ENCODE measurements at regions not wholly inside any gene's neighbourhood (a gene's known extent, or its start where the extent isn't known, plus 50 kb on each side); places are given as distances from the start of the nearest gene placed in this dataset.
"Not testable (repeated sequence)": the region's sequence is repeated elsewhere in the genome, so short reads cannot be mapped to it uniquely, and the experiment has no call there.

DNA sequence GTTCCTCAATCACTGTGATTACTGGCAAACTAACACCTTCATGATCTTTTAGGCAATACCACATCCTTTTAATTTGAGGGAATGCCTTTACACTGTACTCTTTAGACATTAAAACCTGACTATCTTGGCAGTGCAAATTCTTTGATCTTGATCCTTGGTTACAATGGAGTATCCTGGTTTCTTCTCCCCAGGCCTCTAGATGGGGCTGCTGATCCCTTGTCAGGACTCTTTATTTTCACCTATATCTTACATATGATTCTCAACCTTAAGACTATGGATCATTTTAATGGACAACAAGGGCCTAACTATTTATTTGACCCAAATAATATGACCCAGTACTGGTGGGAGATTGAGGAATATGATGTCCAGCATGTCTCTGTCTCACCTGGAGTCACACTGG lies 1005.5 kb upstream of the INTU start:
- DNase-seq, result peak; percentile 6
- Histone ChIP-seq H3K9me3 (no peaks in the 10 kb centered on the region), H3K4me3 (no peak overlapping the region)

DNA sequence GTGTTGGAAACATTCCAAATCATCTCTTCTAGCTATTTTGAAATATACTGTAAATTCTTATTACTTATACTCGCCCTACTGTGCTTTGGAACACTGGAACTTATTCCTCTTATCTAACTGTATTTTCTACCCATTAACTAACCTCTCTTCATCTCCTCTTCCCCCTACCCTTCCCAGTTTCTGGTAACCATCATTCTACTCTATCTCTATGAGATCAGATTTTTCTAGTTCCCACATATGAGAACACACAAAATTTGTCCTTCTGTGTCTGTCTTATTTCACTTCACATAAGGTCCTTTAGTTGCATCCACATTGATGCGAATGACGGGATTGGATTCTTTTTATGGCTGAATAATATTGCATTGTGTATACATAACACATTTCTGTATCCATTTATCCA lies 1003.8 kb upstream of the INTU start:
- H3K36me3 ChIP-seq, result no peaks in the 10 kb centered on the region
- H3K27me3 ChIP-seq, result no peaks in the 10 kb centered on the region
- H3K9me3 ChIP-seq, result no peaks in the 10 kb centered on the region
- no peak for DNase-seq
- H3K4me3 ChIP-seq, result no peak overlapping the region

More for the DNA sequence above, 1005.5 kb upstream of the INTU start:
- Histone ChIP-seq H3K36me3 (no peaks in the 10 kb centered on the region), H3K27me3 (no peaks in the 10 kb centered on the region)

DNA sequence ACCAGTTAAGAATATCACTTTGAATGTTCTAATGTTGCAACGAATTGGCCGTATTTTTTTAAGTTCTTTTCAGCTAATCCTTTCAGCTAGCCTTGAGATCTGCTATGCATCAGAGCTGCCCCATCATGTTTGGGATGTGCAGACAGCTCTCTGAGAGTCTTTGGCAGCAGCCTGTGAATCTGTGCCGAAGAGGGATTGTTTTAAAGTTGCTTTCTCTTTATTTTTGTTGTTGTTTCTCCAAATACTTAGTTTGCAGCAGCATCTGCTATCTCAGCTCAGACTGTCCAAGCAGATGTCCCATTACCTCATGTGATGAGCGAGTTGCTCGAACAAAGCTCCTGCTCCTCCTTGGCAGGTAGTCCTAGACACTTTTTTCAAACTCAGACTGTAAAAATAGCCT lies 1002.5 kb upstream of the INTU start:
- no peaks in the 10 kb centered on the region for H3K9me3 ChIP-seq
- no peaks in the 10 kb centered on the region for H3K27me3 ChIP-seq
- H3K4me3 ChIP-seq, result no peak overlapping the region
- no peak for DNase-seq
- no peaks in the 10 kb centered on the region for H3K36me3 ChIP-seq

DNA sequence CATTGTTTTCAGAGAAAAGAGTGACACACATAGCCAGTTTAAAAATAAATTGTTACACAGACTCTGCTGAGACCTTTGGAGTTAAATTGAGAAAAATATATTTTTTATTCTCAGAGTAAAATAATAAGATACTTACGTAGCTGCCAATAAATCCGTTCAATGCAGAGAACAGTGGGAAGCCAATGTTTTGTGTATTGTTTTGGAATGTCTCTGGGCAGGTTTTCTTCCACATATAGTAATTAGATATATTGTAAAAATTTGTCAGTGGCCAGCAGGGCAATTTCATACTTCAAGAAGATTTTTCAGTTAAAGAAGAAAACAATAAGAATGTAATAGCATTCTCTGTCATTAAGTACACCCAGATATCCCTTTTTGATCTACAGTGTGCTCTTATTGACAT lies 999.5 kb upstream of the INTU start:
- Histone ChIP-seq H3K4me3 (no peak overlapping the region), H3K9me3 (no peaks in the 10 kb centered on the region), H3K27me3 (no peaks in the 10 kb centered on the region), H3K36me3 (no peaks in the 10 kb centered on the region)
- no peak for DNase-seq

DNA sequence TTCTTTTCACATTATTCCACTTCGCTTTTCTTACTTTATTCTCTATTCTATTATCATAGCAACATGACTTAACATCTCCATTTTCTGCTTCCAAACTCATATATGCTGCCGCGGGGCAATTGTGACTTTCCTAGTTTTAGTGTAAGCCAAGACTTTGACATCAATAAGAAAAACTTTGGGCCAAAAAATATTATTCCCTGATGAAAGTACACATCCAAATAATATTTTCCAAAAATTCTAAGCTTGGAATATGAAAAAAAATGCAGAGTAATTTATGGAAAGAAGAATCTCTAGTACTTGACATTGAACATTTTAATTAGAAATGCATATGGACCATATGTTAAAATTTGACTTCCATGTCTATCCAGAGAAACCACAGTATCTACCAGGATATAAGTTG lies 995.1 kb upstream of the INTU start:
- no peak for DNase-seq
- Histone ChIP-seq H3K9me3 (no peaks in the 10 kb centered on the region), H3K4me3 (no peak overlapping the region), H3K36me3 (no peaks in the 10 kb centered on the region), H3K27me3 (no peaks in the 10 kb centered on the region)

DNA sequence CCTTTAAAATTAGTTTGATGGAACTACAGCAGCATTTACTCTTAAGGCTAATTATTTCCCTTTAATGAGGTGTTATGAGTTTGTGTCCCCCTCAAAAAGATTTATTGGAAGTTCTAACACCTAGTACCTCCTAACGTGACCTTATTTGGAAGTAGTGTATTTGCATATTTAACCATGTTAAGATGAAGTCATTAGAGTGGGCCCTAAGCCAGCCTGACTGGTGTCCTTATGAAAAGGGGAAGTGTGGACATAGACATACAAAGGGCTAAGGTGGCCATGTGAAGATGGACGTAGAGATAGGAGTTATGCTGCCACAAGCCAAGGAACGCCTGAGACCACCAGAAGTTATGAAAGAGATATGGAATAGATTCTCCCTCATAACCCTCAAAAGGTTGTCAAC lies 985.4 kb upstream of the INTU start:
- no peak overlapping the region for H3K4me3 ChIP-seq
- H3K36me3 ChIP-seq, result no peaks in the 10 kb centered on the region
- no peak for DNase-seq
- H3K27me3 ChIP-seq, result no peaks in the 10 kb centered on the region
- H3K9me3 ChIP-seq, result no peaks in the 10 kb centered on the region

DNA sequence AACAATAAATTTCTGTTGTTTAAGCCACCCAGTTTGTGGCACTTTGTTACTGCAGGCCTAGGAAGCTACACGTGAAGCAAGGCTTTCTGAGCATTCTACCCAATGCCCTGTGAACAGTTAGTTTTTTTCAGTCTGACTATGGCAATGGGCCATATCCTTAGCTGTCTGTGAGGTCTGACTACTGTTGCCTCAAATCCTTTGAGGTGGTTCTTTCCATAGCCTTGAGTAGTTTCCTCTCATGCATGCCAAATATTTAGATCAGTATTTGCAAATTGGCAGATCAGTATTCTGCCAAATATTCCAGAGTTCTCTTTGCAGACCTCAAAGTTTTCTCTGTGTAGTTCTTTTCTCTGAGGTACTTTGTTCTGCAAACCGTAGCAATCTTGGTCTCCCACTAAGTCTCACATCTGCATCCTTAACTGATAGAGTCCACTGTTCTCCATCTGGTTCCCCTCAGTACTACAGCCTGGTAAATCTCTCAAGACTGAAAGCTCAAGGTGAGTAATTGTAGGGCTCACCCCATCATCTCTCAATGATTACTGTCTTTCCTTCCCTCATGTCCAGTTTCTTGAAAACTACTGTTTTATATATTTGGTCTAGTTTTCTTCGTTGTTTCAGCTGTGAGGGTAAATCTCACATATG lies 984.9 kb upstream of the INTU start:
- Histone ChIP-seq H3K36me3 (no peaks in the 10 kb centered on the region), H3K4me3 (no peak overlapping the region), H3K9me3 (no peaks in the 10 kb centered on the region), H3K27me3 (no peaks in the 10 kb centered on the region)
- DNase-seq, result no peak

DNA sequence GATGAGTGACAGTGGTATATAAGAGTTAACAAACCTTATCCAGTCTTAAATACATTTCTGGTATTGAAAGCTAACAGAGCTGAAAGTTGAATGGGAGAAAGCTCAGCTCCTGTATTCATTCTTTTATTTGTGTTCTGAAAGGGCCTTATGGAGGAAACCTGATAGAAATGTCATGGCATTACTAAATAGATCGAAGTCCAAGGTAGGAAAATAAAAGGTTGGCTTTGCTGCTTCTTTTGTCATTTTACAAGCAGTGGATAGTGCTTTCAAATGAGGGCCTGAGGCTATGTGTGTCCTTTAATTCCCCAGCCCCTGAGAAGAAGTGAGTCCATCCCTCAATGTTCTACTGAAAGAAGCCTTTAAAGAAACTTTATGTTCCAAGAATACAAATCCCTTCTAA lies 974.3 kb upstream of the INTU start:
- DNase-seq, result no peak
- Histone ChIP-seq H3K4me3 (no peak overlapping the region), H3K9me3 (no peaks in the 10 kb centered on the region), H3K36me3 (no peaks in the 10 kb centered on the region), H3K27me3 (no peaks in the 10 kb centered on the region)

DNA sequence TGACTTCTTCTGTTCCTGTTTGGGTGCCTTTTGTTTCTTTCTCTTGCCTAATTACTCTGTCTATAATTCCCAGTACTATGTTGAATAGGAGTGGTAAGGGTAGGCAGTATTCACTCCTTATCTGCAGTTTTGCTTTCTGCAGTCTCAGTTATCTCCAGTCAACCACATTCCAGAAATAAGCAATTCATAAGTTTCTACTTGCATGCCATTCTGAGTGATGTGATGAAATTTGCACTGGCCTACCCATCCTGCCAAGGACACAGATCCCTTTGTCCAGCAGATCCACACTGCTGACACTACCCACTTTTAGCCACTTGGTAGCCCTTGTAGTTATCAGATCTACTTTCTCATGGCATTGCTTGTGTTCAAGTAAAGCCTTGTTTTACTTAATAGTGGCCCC lies 971.6 kb upstream of the INTU start:
- no peaks in the 10 kb centered on the region for H3K27me3 ChIP-seq
- no peaks in the 10 kb centered on the region for H3K36me3 ChIP-seq
- DNase-seq, result no peak
- H3K4me3 ChIP-seq, result no peak overlapping the region
- no peaks in the 10 kb centered on the region for H3K9me3 ChIP-seq

DNA sequence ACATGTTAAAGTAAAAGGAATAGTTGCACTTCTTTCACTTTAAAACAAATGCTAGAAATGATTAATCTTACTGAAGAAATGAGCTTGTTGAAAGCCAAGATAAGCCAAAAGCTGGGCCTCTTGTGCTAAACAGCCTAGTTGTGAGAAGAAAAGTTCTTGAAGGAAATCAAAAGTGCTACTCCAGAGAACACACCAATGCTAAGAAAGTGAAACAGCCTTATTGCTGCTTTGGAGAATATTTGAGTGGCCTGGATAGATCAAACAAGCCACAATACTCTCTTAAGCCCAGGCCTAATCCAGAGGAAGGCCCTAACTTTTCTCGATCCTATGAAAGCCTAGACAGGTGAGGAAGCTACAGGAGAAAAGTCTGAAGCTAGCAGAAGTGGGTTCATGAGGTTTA lies 967.9 kb upstream of the INTU start:
- H3K27me3 ChIP-seq, result no peaks in the 10 kb centered on the region
- no peaks in the 10 kb centered on the region for H3K36me3 ChIP-seq
- H3K4me3 ChIP-seq, result no peak overlapping the region
- no peak for DNase-seq
- H3K9me3 ChIP-seq, result no peaks in the 10 kb centered on the region

DNA sequence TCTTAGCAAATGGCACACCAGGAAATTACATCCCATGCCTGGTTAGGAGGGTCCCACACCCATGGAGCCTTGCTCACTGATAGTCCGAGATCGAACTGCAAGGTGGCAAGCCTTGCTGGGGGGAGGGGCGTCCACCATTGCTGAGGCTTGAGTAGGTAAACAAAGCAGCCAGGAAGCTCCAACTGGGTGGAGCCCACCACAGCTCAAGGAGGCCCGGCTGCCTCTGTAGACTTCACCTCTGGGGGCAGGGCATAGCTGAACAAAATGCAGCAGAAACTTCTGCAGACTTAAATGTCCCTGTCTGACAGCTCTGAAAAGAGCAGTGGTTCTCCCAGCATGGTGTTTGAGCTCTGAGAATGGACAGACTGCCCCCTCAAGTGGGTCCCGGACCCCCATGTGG lies 962.7 kb upstream of the INTU start:
- H3K9me3 ChIP-seq, DNase-seq, H3K36me3 ChIP-seq, H3K27me3 ChIP-seq, H3K4me3 ChIP-seq: not testable (repeated sequence)

DNA sequence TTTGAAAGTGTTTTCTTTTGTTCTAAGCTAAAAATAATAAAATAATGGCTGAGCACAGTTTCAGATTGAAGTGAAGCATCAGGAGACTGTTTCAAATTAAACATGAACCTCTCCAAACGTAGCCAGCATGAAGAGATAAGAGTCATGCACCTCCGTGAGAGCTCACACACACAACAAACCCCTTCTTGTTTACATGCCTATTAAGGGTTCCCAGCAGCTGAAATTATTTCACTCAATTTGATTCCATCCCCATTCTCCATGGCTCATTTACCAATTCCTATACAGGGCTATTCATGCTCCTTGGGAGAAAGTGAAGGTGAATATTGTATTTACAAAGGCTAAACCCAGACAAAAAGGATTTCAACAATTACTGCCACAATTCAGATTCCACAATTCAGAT lies 954.1 kb upstream of the INTU start:
- H3K27me3 ChIP-seq, result no peaks in the 10 kb centered on the region

DNA sequence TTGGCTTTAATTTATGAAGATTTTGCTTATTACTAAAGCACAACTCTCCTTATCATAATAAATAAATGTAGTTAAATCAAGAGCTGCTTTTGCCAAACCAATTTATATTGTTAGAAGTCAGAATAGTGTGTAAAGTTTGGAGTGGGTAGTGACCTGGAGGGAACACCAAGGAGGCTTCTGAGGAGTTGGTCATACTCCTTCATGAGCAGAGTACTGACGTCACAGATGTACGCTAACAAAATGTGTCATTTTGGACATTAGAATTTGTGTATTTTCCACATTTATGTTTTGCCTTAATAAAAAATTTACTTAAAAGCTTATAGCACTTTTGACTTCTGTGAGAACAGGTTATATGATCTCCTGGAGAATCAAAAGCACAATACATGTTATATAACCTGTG lies 953.5 kb upstream of the INTU start:
- Histone ChIP-seq H3K9me3 (no peaks in the 10 kb centered on the region), H3K27me3 (no peaks in the 10 kb centered on the region), H3K4me3 (no peak overlapping the region), H3K36me3 (no peaks in the 10 kb centered on the region)
- no peak for DNase-seq

More for the DNA sequence above, 954.1 kb upstream of the INTU start:
- Histone ChIP-seq H3K36me3 (no peaks in the 10 kb centered on the region), H3K9me3 (no peaks in the 10 kb centered on the region), H3K4me3 (no peak overlapping the region)
- no peak for DNase-seq

DNA sequence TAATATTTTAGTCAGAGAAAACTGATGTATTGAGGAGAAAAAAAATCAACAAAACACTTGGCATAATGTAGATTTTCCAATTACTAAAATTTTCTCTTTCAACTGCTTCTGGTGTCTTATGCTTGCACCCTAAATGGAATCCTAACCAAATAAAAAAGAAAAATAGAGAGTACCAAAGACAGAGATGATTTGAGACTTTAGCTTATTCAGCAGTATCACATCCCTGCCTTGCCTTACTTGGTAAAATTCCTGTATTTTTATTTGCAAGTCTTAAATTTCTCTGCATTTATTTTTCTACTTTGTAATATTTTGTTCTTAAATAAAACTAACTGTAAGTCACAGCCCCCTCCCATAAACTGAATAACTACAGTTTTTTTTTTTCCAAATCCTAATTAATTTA lies 950.5 kb upstream of the INTU start:
- no peak overlapping the region for H3K4me3 ChIP-seq
- H3K36me3 ChIP-seq, result no peaks in the 10 kb centered on the region
- DNase-seq, result no peak
- H3K9me3 ChIP-seq, result no peaks in the 10 kb centered on the region
- no peaks in the 10 kb centered on the region for H3K27me3 ChIP-seq

DNA sequence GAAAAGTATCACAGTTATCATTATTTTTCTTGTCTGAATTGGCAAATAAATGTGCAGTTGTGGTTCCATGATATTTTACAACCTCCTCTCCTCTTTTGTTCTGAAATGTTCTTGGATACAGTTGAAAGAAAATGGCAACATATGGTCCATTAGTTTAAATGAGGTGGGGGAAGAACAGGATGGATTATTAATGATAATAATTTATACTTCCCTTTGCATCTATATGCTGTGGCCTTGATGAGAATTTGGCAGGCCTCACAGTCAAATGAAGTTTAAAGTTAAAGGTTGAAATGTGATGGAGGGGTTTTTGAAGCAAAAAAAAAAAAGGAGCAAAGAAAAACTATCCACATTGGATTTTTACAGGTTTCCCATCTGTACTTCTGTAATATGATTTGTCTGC lies 946.3 kb upstream of the INTU start:
- H3K9me3 ChIP-seq, result no peaks in the 10 kb centered on the region
- no peaks in the 10 kb centered on the region for H3K36me3 ChIP-seq
- H3K27me3 ChIP-seq, result no peaks in the 10 kb centered on the region
- DNase-seq, result no peak
- H3K4me3 ChIP-seq, result no peak overlapping the region

DNA sequence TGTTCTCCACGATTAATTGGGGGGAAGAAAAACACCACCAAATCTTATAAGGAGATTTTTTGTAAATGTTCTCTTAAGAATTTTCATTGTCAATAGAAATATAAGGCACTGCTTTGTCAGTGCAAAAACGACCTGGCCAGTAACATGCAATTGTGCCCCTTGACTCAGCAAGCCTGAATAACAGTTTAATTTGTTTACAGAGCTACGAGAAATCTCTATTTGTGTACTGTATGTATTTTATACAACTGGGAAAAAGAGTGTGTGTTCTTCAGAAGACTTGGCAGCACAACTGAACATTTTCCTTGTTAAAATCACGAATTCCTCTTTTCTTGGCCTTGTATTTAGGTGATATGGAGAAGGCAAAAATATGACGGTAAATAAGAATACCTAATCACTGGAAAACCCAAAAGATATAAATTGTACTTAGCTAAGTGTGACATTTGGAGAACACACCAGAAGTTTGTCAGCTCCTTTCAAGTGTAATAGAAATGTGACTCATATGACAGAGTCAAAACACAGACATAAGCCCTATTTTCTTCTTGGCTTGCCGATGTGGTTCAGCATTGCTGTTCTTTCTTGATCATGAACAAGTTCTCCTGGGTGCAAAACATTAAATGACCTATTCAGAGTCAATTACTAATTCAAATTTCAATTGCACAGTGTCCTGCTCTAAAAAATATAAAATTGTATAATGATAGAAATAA lies 945.0 kb upstream of the INTU start:
- no peaks in the 10 kb centered on the region for H3K36me3 ChIP-seq
- no peaks in the 10 kb centered on the region for H3K27me3 ChIP-seq
- no peaks in the 10 kb centered on the region for H3K9me3 ChIP-seq
- DNase-seq, result no peak
- H3K4me3 ChIP-seq, result no peak overlapping the region

DNA sequence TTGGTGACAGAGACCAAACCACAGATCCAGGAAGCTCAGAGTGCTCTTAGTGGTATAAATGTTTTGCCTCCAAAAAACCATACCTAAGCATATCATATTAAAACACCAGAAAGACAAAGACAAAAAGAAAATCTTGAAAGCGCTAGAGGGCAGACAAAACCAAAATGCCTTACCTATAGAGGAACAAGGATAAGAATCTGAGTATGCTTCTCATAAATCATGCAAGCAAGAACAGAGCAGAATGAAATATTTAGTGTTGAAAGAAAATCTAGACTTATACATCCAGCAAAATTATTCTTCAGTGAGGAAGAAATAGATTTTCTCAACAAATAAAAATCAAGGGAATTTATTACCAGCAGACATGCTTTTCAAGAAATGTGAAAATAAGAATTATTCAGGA lies 941.0 kb upstream of the INTU start:
- no peaks in the 10 kb centered on the region for H3K27me3 ChIP-seq
- DNase-seq, result no peak
- no peaks in the 10 kb centered on the region for H3K9me3 ChIP-seq
- H3K36me3 ChIP-seq, result no peaks in the 10 kb centered on the region
- H3K4me3 ChIP-seq, result no peak overlapping the region

DNA sequence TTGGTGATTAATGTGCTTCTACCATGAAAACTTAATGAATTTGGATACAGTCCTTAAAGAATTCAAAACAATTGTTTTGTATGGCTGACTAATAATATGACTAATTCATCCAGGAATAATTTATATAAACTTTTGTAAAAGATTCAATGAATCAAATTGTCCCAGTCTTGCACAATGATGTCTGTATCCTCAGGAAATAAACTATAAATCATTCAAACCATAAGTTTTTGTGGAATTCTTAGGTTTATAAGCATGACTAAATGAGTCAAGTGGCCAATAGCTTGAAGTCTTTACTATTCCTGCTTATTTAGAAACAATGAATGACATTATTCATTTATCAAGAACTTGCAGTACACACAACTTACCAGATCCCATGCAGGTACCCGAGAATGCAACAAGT lies 935.0 kb upstream of the INTU start:
- Histone ChIP-seq H3K27me3 (no peaks in the 10 kb centered on the region), H3K36me3 (no peaks in the 10 kb centered on the region), H3K4me3 (no peak overlapping the region), H3K9me3 (no peaks in the 10 kb centered on the region)
- DNase-seq, result no peak
